ENCODE measurements at regions not wholly inside any gene's neighbourhood (a gene's known extent, or its start where the extent isn't known, plus 50 kb on each side); places are given as distances from the start of the nearest gene placed in this dataset.

- no peak for DNase-seq (ENCODE audit: low spot score)
Measured at GRCh38 chr11:104830508-104830907, 67.8 kb downstream of the CASP12 start.

- peak; percentile 15 for DNase-seq (ENCODE audit: low spot score)
Measured at GRCh38 chr11:104830080-104830479, 68.2 kb downstream of the CASP12 start.

GRCh38 chr11:104826772-104827171, 71.5 kb downstream of the CASP12 start:
- no peak for DNase-seq (ENCODE audit: low spot score)

- DNase-seq (ENCODE audit: low spot score), result no peak
Measured at GRCh38 chr11:104823657-104824056, 74.6 kb downstream of the CASP12 start.

GRCh38 chr11:104820431-104820830, 77.8 kb downstream of the CASP12 start:
- DNase-seq (ENCODE audit: low spot score), result no peak

GRCh38 chr11:104819603-104820002, 78.7 kb downstream of the CASP12 start:
- no peak for DNase-seq (ENCODE audit: low spot score)

- no peak for DNase-seq (ENCODE audit: low spot score)
Measured at GRCh38 chr11:104819107-104819506, 79.2 kb downstream of the CASP12 start.

- no peak for DNase-seq (ENCODE audit: low spot score)
Measured at GRCh38 chr11:104817973-104818372, 80.3 kb downstream of the CASP12 start.

- no peak for DNase-seq (ENCODE audit: low spot score)
Measured at GRCh38 chr11:104813532-104813931, 84.7 kb downstream of the CASP12 start.

GRCh38 chr11:104812103-104812788, 86.0 kb downstream of the CASP12 start:
- no peak for DNase-seq (ENCODE audit: low spot score)

GRCh38 chr11:104803776-104804175, 94.5 kb downstream of the CASP12 start:
- no peak for DNase-seq (ENCODE audit: low spot score)

- no peak for DNase-seq (ENCODE audit: low spot score)
Measured at GRCh38 chr11:104799251-104799650, 99.0 kb downstream of the CASP12 start.

- no peak for DNase-seq (ENCODE audit: low spot score)
Measured at GRCh38 chr11:104798789-104799188, 99.5 kb downstream of the CASP12 start.

- DNase-seq (ENCODE audit: low spot score), result no peak
Measured at GRCh38 chr11:104796301-104796700, 102.0 kb downstream of the CASP12 start.

GRCh38 chr11:104795501-104796213, 102.6 kb downstream of the CASP12 start:
- DNase-seq (ENCODE audit: low spot score), result no peak

- DNase-seq (ENCODE audit: low spot score), result no peak
Measured at GRCh38 chr11:104792861-104793260, 105.4 kb downstream of the CASP12 start.

GRCh38 chr11:104791896-104792295, 106.4 kb downstream of the CASP12 start:
- DNase-seq (ENCODE audit: low spot score), result no peak

GRCh38 chr11:104784684-104785460, 113.4 kb downstream of the CASP12 start:
- DNase-seq (ENCODE audit: low spot score), result no peak

- no peak for DNase-seq (ENCODE audit: low spot score)
Measured at GRCh38 chr11:104783241-104783640, 115.0 kb downstream of the CASP12 start.

- DNase-seq (ENCODE audit: low spot score), result no peak
Measured at GRCh38 chr11:104782377-104782754, 115.9 kb downstream of the CASP12 start.

- DNase-seq (ENCODE audit: low spot score), result no peak
Measured at GRCh38 chr11:104781719-104782376, 116.4 kb downstream of the CASP12 start.

GRCh38 chr11:104781037-104781436, 117.2 kb downstream of the CASP12 start:
- no peak for DNase-seq (ENCODE audit: low spot score)

Measured in RKO (cell line).